Stimulated activated effector memory CD8-positive, alpha-beta T cell treated with anti-CD3 and anti-CD28 coated beads, Interleukin-12 subunit alpha, Interleukin-12 subunit beta, amount 100 ng/mL, for 72 hours (primary cell): ENCODE measurements at regions not wholly inside any gene's neighbourhood (a gene's known extent, or its start where the extent isn't known, plus 50 kb on each side); places are given as distances from the start of the nearest gene placed in this dataset.
"Not testable (repeated sequence)": the region's sequence is repeated elsewhere in the genome, so short reads cannot be mapped to it uniquely, and the experiment has no call there.

ENCODE experiments used
- ATAC-seq: fragments of 150-1000 bp; cut with Tn5 transposase; 2 replicates; pipeline ENCODE4 v1.10.0; 2021
- DNase-seq, 2 donors: peaks; one replicate each; pipeline ENCODE4 v3.0.0; 2021 to 2022; ENCODE audit warnings: low spot score in 2 of 2
- H3K27ac Mint-ChIP-seq: one replicate; pipeline ENCODE4 v1.8.0; 2022; ENCODE audit warnings: mild to moderate bottlenecking, mixed read lengths
- H3K36me3 Mint-ChIP-seq: one replicate; pipeline ENCODE4 v1.8.0; 2022; ENCODE audit warnings: mild to moderate bottlenecking, mixed read lengths
- H3K4me1 Mint-ChIP-seq: one replicate; pipeline ENCODE4 v1.8.0; 2022; ENCODE audit warnings: mixed read lengths
- H3K4me3 Mint-ChIP-seq: one replicate; pipeline ENCODE4 v1.8.0; 2022; ENCODE audit warnings: mild to moderate bottlenecking, mixed read lengths
- H3K9me3 Mint-ChIP-seq: one replicate; pipeline ENCODE4 v1.8.0; 2022; ENCODE audit warnings: mixed read lengths

DNA sequence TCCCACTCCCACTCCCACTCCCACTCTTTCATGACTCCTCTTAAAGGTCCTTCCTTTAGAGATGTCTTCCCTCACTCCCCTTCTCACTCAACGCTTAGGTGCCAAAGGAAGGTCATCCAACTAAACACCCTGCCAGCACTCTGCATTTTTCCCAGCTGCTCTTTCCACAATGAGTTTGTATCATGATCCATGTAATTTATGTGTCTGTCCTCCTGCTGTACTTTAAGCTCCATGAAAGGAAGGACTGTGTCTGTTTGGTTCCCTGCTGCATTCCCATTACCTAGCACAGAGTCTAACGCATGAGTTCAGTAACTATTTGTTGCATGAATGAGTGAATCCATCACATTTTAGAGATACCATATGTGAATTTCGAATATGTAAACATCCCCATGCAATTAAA lies 252.7 kb downstream of the KIF20B start:
- ATAC-seq (no peak), DNase-seq (no peak)
- H3K9me3 Mint-ChIP-seq, result no peaks in the 10 kb centered on the region
- H3K4me3 Mint-ChIP-seq, result no peak overlapping the region
- H3K36me3 Mint-ChIP-seq, result no peaks in the 10 kb centered on the region
- H3K4me1 Mint-ChIP-seq, result no peaks in the 10 kb centered on the region
- H3K27ac Mint-ChIP-seq, result no peak overlapping the region

DNA sequence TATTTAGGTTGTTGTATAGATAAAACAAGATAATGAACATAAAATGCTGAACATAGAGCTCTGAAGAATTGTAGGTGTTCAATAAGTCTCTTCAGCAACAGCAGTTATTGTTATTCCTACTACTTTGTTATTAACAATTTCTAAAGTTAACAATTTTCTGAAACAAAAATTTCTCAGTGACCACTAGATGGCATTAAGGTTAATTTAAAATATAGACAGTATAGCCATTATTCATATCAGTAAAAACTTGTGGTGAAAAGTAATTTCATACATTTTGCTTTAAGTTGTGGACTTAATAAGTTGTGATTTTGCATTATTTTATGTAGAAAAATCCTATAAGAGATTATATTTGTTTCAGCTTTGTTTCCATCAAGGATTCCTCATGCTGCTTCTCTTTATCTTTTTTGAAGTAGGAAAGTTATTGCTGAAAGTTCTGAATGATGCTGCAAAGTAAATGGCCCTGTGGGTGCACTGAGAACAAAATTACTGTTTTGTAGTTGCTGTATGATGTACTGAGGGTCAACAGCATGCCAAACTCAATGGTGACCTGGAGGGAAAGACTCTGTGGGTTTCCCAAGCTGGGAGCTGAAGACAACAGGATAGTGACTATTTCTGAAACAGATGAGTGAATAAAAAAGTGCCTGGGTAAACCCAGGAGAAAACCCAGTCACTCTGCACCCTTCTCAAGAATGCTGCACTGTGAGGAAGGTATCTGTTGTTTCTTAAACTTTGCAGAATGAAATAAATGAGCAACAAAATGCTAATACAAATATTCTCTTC lies 253.6 kb downstream of the KIF20B start:
- Mint-ChIP-seq H3K4me1 (no peaks in the 10 kb centered on the region), H3K27ac (no peak overlapping the region), H3K9me3 (no peaks in the 10 kb centered on the region), H3K36me3 (no peaks in the 10 kb centered on the region), H3K4me3 (no peak overlapping the region)
- DNase-seq (no peak), ATAC-seq (peak; percentile 73)

GRCh38 chr10:89959433-89960110 lies 258.2 kb downstream of the KIF20B start:
- no peaks in the 10 kb centered on the region for H3K36me3 Mint-ChIP-seq
- ATAC-seq, result no peak

DNA sequence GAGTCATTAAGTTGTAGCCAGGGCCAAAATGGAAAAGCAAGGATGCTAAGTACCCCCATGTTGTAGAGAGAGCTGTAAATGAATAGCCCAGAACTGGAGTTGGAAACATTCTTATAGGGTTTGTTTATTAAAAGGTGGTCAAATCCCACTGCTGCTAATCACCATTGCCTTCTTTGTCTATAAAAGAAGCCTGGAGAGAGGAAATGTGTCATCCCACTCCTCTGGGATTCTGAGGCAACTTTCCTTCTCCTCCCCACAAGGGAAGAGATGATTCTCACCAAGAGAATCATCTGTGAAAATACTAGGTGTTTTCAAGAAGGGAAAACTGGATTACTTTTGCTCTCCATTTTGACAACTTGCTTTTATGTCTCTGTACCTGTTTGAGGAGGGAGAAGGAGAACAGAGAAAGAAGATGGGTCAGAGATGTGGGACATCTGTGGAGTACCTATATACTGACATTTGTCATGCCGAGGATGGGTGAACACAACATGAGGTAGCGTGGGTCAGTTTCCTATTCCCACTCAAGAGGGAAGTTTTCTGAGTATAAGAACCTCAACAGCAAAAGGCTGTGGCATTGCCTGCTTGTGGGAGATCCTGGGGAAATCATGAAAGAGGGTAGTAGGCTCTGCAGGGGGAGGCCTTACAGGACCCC lies 262.2 kb downstream of the KIF20B start:
- H3K36me3 Mint-ChIP-seq, result no peaks in the 10 kb centered on the region
- ATAC-seq (no peak), DNase-seq (no peak)
- no peaks in the 10 kb centered on the region for H3K9me3 Mint-ChIP-seq
- H3K4me1 Mint-ChIP-seq, result no peaks in the 10 kb centered on the region
- no peak overlapping the region for H3K4me3 Mint-ChIP-seq
- H3K27ac Mint-ChIP-seq, result no peak overlapping the region

More at GRCh38 chr10:89959433-89960110, 258.2 kb downstream of the KIF20B start:
- H3K4me3 Mint-ChIP-seq, result no peak overlapping the region
- DNase-seq, result no peak
- H3K27ac Mint-ChIP-seq, result no peak overlapping the region
- no peaks in the 10 kb centered on the region for H3K4me1 Mint-ChIP-seq
- no peaks in the 10 kb centered on the region for H3K9me3 Mint-ChIP-seq

DNA sequence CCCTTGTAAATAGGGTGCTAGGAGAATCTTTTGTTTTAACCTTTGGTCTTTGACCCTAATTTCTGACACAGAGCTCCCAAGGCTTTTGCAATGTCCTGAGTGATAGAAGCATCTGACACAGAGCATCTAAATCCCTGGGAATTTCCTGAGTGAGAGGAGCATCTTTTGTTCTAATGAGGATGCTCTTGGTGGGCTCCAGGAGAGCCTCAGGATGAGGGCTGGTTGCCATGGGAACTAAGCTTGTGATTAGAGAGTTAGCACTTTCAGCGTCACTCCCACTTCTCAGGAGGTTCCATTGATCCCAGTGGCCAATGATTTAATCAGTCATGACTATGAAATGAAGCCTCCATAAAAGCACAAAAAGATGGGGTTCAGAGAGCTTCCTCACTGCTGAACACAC lies 264.8 kb downstream of the KIF20B start:
- H3K27ac Mint-ChIP-seq, result no peak overlapping the region
- ATAC-seq (no peak), DNase-seq (no peak)
- no peak overlapping the region for H3K4me3 Mint-ChIP-seq
- no peaks in the 10 kb centered on the region for H3K36me3 Mint-ChIP-seq
- no peaks in the 10 kb centered on the region for H3K9me3 Mint-ChIP-seq
- H3K4me1 Mint-ChIP-seq, result no peaks in the 10 kb centered on the region

- Mint-ChIP-seq H3K9me3 (no peaks in the 10 kb centered on the region), H3K36me3 (no peaks in the 10 kb centered on the region), H3K27ac (no peak overlapping the region), H3K4me1 (no peaks in the 10 kb centered on the region), H3K4me3 (no peak overlapping the region)
- ATAC-seq (no peak), DNase-seq (no peak)
Observed at GRCh38 chr10:89973326-89973725, 271.9 kb downstream of the KIF20B start.

DNA sequence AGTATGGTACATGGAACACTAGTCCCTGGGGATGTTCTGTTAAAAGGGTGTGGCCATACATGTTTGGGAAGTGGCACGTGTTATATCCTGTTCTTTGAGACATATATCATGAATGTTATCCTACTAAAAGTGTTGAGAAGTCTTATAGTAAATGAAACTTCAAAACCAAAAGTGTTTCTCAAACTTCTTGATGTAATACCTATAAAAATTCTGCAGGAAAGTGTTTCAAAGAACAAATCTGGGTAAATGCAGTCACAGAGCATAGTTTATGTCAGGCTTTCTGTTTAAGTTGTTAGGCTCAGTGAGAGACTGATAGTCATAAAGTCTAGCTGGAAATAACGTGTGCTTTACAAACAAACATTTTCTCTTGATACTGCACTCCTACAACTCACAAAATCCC lies 273.7 kb downstream of the KIF20B start:
- no peak for DNase-seq
- Mint-ChIP-seq H3K9me3 (no peaks in the 10 kb centered on the region), H3K36me3 (no peaks in the 10 kb centered on the region), H3K4me1 (no peaks in the 10 kb centered on the region), H3K4me3 (no peak overlapping the region), H3K27ac (no peak overlapping the region)
- no peak for ATAC-seq

DNA sequence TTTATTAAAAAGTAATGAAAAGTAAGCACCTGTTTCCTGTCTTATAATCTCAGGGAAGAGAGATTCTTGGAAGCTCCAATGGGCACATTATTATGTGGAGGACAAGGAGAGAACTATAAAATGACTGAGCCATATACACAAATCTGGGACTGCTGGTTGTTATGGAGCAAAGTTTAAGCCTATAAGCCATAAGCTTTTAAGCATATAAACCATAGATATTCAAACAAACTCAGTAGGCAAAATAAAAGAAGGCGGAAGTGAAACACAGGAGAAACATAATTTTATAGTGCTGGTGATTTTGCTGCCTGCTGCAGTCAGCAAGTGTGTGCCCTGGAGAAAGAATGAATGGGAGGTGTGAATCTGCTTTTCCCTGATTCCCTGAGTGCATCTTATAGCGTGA lies 274.4 kb downstream of the KIF20B start:
- no peaks in the 10 kb centered on the region for H3K4me1 Mint-ChIP-seq
- no peak overlapping the region for H3K27ac Mint-ChIP-seq
- DNase-seq, result no peak
- no peaks in the 10 kb centered on the region for H3K36me3 Mint-ChIP-seq
- H3K4me3 Mint-ChIP-seq, result no peak overlapping the region
- H3K9me3 Mint-ChIP-seq, result no peaks in the 10 kb centered on the region
- ATAC-seq, result no peak

DNA sequence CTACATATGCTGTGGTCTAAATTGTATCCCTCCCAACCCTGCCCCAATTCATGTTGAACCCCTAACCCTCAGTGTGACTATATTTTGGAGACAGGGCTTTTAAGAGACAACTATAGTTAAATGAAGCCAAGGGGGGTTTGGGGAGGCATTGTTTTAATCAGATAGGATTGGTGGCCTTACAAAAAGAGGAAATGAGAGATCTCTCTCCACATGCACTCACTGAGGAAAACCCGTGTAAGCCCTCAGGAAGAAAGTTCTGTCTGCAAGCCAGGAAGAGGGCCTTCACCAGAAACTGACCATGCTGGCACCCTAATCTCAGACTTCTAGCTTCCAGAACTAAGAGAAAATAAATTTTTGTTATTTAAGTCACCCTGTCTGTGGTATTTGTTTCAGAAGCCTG lies 276.7 kb downstream of the KIF20B start:
- Mint-ChIP-seq H3K36me3 (no peaks in the 10 kb centered on the region), H3K9me3 (no peaks in the 10 kb centered on the region), H3K4me1 (no peaks in the 10 kb centered on the region), H3K4me3 (no peak overlapping the region), H3K27ac (no peak overlapping the region)
- ATAC-seq (no peak), DNase-seq (no peak)

GRCh38 chr10:89979726-89980125 lies 278.3 kb downstream of the KIF20B start:
- Mint-ChIP-seq H3K4me3 (no peak overlapping the region), H3K27ac (no peak overlapping the region), H3K9me3 (no peaks in the 10 kb centered on the region), H3K36me3 (no peaks in the 10 kb centered on the region), H3K4me1 (no peaks in the 10 kb centered on the region)
- DNase-seq, result no peak
- ATAC-seq, result no peak

- Mint-ChIP-seq H3K4me3 (no peak overlapping the region), H3K9me3 (no peaks in the 10 kb centered on the region), H3K4me1 (no peaks in the 10 kb centered on the region), H3K27ac (no peak overlapping the region), H3K36me3 (no peaks in the 10 kb centered on the region)
- DNase-seq (no peak), ATAC-seq (no peak)
Observed at GRCh38 chr10:89980166-89980565, 278.8 kb downstream of the KIF20B start.

DNA sequence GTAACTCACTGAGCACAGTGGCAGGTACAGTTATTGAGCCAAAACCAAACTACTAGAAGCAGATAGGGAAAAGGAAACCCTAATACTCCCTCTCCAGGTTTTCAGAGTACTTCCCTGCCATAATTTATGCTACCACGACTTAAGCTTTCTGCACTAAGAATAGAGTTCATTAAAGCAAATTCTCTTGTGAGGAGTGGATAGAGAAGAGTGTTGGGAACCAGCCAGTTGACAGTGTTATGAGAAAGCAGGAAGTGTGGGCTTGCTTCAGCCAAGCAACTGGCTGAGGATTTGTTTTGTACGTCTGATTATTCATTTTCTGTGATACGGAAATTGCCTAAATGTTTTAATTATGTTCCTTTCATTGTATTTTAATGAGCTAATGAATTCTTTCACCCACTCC lies 280.5 kb downstream of the KIF20B start:
- Mint-ChIP-seq H3K27ac (no peak overlapping the region), H3K4me3 (no peak overlapping the region), H3K36me3 (no peaks in the 10 kb centered on the region), H3K9me3 (no peaks in the 10 kb centered on the region), H3K4me1 (no peaks in the 10 kb centered on the region)
- DNase-seq (no peak), ATAC-seq (no peak)

GRCh38 chr10:89985446-89985845 lies 284.1 kb downstream of the KIF20B start:
- H3K4me3 Mint-ChIP-seq, result no peak overlapping the region
- no peak for DNase-seq
- ATAC-seq, result no peak
- H3K4me1 Mint-ChIP-seq, result no peaks in the 10 kb centered on the region
- H3K9me3 Mint-ChIP-seq, result no peaks in the 10 kb centered on the region
- no peaks in the 10 kb centered on the region for H3K36me3 Mint-ChIP-seq
- H3K27ac Mint-ChIP-seq, result no peak overlapping the region

- H3K27ac Mint-ChIP-seq, H3K4me1 Mint-ChIP-seq, H3K4me3 Mint-ChIP-seq: not testable (repeated sequence)
Observed at GRCh38 chr10:89988361-89988760, 287.0 kb downstream of the KIF20B start.

GRCh38 chr10:89992575-89992974 lies 291.2 kb downstream of the KIF20B start:
- no peak overlapping the region for H3K4me3 Mint-ChIP-seq
- H3K9me3 Mint-ChIP-seq, result peaks cover 6% of the 10 kb centered on the region
- no peak overlapping the region for H3K27ac Mint-ChIP-seq
- H3K4me1 Mint-ChIP-seq, result no peaks in the 10 kb centered on the region
- no peak for DNase-seq
- no peaks in the 10 kb centered on the region for H3K36me3 Mint-ChIP-seq
- no peak for ATAC-seq

More at GRCh38 chr10:89988361-89988760, 287.0 kb downstream of the KIF20B start:
- not testable (repeated sequence) for ATAC-seq, DNase-seq, H3K9me3 Mint-ChIP-seq, H3K36me3 Mint-ChIP-seq

- Mint-ChIP-seq H3K36me3 (no peaks in the 10 kb centered on the region), H3K9me3 (peaks cover 4% of the 10 kb centered on the region), H3K4me1 (no peaks in the 10 kb centered on the region), H3K27ac (no peak overlapping the region), H3K4me3 (no peak overlapping the region)
- DNase-seq (no peak), ATAC-seq (no peak)
Observed at GRCh38 chr10:90007226-90007625, 305.8 kb downstream of the KIF20B start.
